OCI-LY3 (cell line): ENCODE measurements at regions not wholly inside any gene's neighbourhood (a gene's known extent, or its start where the extent isn't known, plus 50 kb on each side); places are given as distances from the start of the nearest gene placed in this dataset.

ENCODE experiments used
- H2AFZ ChIP-seq: fragments of 200-600, 300-600 bp; shearing (Covaris generic); 2 replicates; pipeline ENCODE4 v1.6.0; 2014; ENCODE audit warnings: antibody characterized with exemption, low read depth, low read length
- H3K27ac ChIP-seq: fragments of 200-600, 300-600 bp; sonication (generic); 2 replicates; pipeline ENCODE4 v1.5.1; 2014; ENCODE audit warnings: mild to moderate bottlenecking, low read length, moderate library complexity, mixed read lengths
- H3K27me3 ChIP-seq: fragments of 200-600, 300-600 bp; sonication (generic); 2 replicates; pipeline ENCODE4 v1.6.1; 2014; ENCODE audit warnings: low read depth, low read length, mixed read lengths
- H3K36me3 ChIP-seq: fragments of 200-600, 300-600 bp; sonication (generic); replicated peaks from 2 replicates; pipeline ENCODE3; 2014; ENCODE audit warnings: low read depth, low read length, mixed read lengths
- H3K4me1 ChIP-seq: fragments of 300-600, 200-600 bp; sonication (generic); 2 replicates; pipeline ENCODE4 v1.6.1; 2014; ENCODE audit warnings: low read length, mixed read lengths
- H3K4me2 ChIP-seq: fragments of 200-600, 300-600 bp; sonication (generic); 2 replicates; pipeline ENCODE4 v1.6.1; 2014; ENCODE audit warnings: low read length, mixed read lengths
- H3K4me3 ChIP-seq: fragments of 300-600, 200-600 bp; sonication (generic); 2 replicates; pipeline ENCODE4 v1.5.1; 2014; ENCODE audit warnings: antibody characterized with exemption, mild to moderate bottlenecking, low read length, moderate library complexity
- H3K79me2 ChIP-seq: fragments of 300-600, 200-600 bp; shearing (Covaris generic); 2 replicates; pipeline ENCODE4 v1.6.1; 2014; ENCODE audit warnings: mild to moderate bottlenecking, low read length, mixed read lengths
- H3K9ac ChIP-seq: fragments of 300-600, 200-600 bp; shearing (Covaris generic); 2 replicates; pipeline ENCODE4 v1.6.0; 2014; ENCODE audit warnings: mild to moderate bottlenecking, low read length, moderate library complexity
- H3K9me3 ChIP-seq: fragments of 200-600, 300-600 bp; shearing (Covaris generic); 2 replicates; pipeline ENCODE4 v1.6.1; 2014; ENCODE audit warnings: low read length, mixed read lengths; ENCODE audit not compliant: insufficient read depth
- H4K20me1 ChIP-seq: fragments of 200-600, 300-600 bp; sonication (generic); 2 replicates; pipeline ENCODE4 v1.6.1; 2016; ENCODE audit warnings: low read length, mixed read lengths; ENCODE audit not compliant: insufficient read depth
- EZH2phosphoT487 ChIP-seq: fragments of 200-600 bp; shearing (Covaris generic); IDR thresholded peaks from 2 replicates; pipeline ENCODE4 v1.6.1; 2018; ENCODE audit warnings: antibody characterized with exemption, mixed run types, low read depth
- TF ChIP-seq, protein P1 (sequence below): fragments of 200-600, 300-600 bp; sonication (generic); IDR thresholded peaks from 2 replicates; pipeline ENCODE4 v1.5.1; 2014; ENCODE audit warnings: antibody characterized with exemption, low read length, low read depth

GRCh38 chr5:85500869-85501268, 1116.2 kb upstream of the EDIL3 start:
- no peaks in the 10 kb centered on the region for H3K9me3 ChIP-seq
- no peaks in the 10 kb centered on the region for H4K20me1 ChIP-seq
- no peaks in the 10 kb centered on the region for H3K79me2 ChIP-seq
- no peak overlapping the region for H3K4me3 ChIP-seq
- H3K9ac ChIP-seq: no peak overlapping the region
- no peaks in the 10 kb centered on the region for H3K36me3 ChIP-seq
- no peak overlapping the region for H3K27ac ChIP-seq
- H2AFZ ChIP-seq: no peak overlapping the region
- no peaks in the 10 kb centered on the region for H3K27me3 ChIP-seq
- TF ChIP-seq EZH2phosphoT487: no peak
- TF ChIP-seq, protein P1, sequence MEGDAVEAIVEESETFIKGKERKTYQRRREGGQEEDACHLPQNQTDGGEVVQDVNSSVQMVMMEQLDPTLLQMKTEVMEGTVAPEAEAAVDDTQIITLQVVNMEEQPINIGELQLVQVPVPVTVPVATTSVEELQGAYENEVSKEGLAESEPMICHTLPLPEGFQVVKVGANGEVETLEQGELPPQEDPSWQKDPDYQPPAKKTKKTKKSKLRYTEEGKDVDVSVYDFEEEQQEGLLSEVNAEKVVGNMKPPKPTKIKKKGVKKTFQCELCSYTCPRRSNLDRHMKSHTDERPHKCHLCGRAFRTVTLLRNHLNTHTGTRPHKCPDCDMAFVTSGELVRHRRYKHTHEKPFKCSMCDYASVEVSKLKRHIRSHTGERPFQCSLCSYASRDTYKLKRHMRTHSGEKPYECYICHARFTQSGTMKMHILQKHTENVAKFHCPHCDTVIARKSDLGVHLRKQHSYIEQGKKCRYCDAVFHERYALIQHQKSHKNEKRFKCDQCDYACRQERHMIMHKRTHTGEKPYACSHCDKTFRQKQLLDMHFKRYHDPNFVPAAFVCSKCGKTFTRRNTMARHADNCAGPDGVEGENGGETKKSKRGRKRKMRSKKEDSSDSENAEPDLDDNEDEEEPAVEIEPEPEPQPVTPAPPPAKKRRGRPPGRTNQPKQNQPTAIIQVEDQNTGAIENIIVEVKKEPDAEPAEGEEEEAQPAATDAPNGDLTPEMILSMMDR: no peak
- H3K4me1 ChIP-seq: no peaks in the 10 kb centered on the region
- H3K4me2 ChIP-seq: no peak overlapping the region

DNA sequence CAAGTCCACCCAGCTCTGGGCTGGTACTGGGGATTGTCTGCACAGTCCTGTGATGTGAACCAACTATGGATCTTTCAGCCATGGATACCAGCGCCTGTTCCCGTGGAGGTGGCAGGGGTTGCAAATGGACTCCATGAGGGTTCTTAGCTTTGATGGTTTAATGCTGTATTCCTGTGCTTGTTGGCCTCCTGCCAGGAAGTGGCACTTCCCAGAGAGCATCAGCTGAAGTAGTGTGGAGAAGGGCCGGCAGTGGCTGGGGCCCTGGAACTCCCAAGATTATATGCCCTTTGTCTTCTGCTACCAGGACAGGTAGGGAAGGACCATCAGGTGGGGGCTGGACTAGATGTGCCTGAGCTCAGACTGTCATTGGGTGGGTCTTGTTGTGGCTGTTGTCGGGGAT, 1104.8 kb upstream of the COX7C start:
- H3K4me1 ChIP-seq: no peaks in the 10 kb centered on the region
- no peaks in the 10 kb centered on the region for H3K79me2 ChIP-seq
- H4K20me1 ChIP-seq: no peaks in the 10 kb centered on the region
- no peak overlapping the region for H2AFZ ChIP-seq
- no peaks in the 10 kb centered on the region for H3K36me3 ChIP-seq
- H3K27ac ChIP-seq: no peak overlapping the region
- H3K9me3 ChIP-seq: no peaks in the 10 kb centered on the region
- H3K9ac ChIP-seq: no peak overlapping the region
- TF ChIP-seq EZH2phosphoT487: no peak
- TF ChIP-seq, protein P1: no peak
- no peak overlapping the region for H3K4me2 ChIP-seq
- no peaks in the 10 kb centered on the region for H3K27me3 ChIP-seq
- H3K4me3 ChIP-seq: no peak overlapping the region

- no peaks in the 10 kb centered on the region for H3K4me1 ChIP-seq
- TF ChIP-seq, protein P1: no peak
- no peak for TF ChIP-seq EZH2phosphoT487
- no peaks in the 10 kb centered on the region for H3K9me3 ChIP-seq
- H3K27ac ChIP-seq: no peak overlapping the region
- no peaks in the 10 kb centered on the region for H3K36me3 ChIP-seq
- no peaks in the 10 kb centered on the region for H3K79me2 ChIP-seq
- H3K27me3 ChIP-seq: no peaks in the 10 kb centered on the region
- H3K4me2 ChIP-seq: no peak overlapping the region
- H4K20me1 ChIP-seq: no peaks in the 10 kb centered on the region
- no peak overlapping the region for H3K4me3 ChIP-seq
- H3K9ac ChIP-seq: no peak overlapping the region
- H2AFZ ChIP-seq: no peak overlapping the region
Observed at GRCh38 chr5:85515588-85515987, 1102.2 kb upstream of the COX7C start.

- Histone ChIP-seq H3K9ac (no peak overlapping the region), H2AFZ (no peak overlapping the region), H3K4me2 (no peak overlapping the region), H4K20me1 (no peaks in the 10 kb centered on the region), H3K9me3 (no peaks in the 10 kb centered on the region), H3K27ac (no peak overlapping the region), H3K36me3 (no peaks in the 10 kb centered on the region), H3K27me3 (no peaks in the 10 kb centered on the region), H3K4me3 (no peak overlapping the region), H3K4me1 (no peaks in the 10 kb centered on the region), H3K79me2 (no peaks in the 10 kb centered on the region)
- TF ChIP-seq EZH2phosphoT487: no peak
- TF ChIP-seq, protein P1: no peak
Observed at GRCh38 chr5:85517386-85517785, 1100.4 kb upstream of the COX7C start.
